Activated CD8-positive, alpha-beta memory T cell treated with anti-CD3 and anti-CD28 coated beads, Interleukin-2, amount 10 ng/mL, durations not matched to agents 7 days and 5 days (primary cell): ENCODE measurements at regions not wholly inside any gene's neighbourhood (a gene's known extent, or its start where the extent isn't known, plus 50 kb on each side); places are given as distances from the start of the nearest gene placed in this dataset.

Source experiments
- ATAC-seq: fragments of 150-1000 bp; cut with Tn5 transposase; one replicate; pipeline ENCODE4 v1.10.0; 2021; ENCODE audit warnings: moderate library complexity
- CTCF ChIA-PET: fragments of 350-600 bp; sonication (Branson Sonifier 250); formaldehyde crosslinking; loops from one replicate; lab custom pipeline; 2021; ENCODE audit warnings: antibody characterized with exemption; lab: Charles Lee
- DNase-seq: peaks from one replicate; pipeline ENCODE4 v3.0.0-alpha.2; 2020
- H3K27ac Mint-ChIP-seq: one replicate; pipeline ENCODE4 v1.8.0; 2021; ENCODE audit warnings: mild to moderate bottlenecking, mixed read lengths
- H3K27me3 Mint-ChIP-seq: one replicate; pipeline ENCODE4 v1.8.0; 2021; ENCODE audit warnings: mixed read lengths
- H3K36me3 Mint-ChIP-seq: one replicate; pipeline ENCODE4 v1.8.0; 2021; ENCODE audit warnings: mild to moderate bottlenecking, mixed read lengths
- H3K4me1 Mint-ChIP-seq: one replicate; pipeline ENCODE4 v1.8.0; 2021; ENCODE audit warnings: mixed read lengths
- H3K4me3 Mint-ChIP-seq: one replicate; pipeline ENCODE4 v1.8.0; 2021; ENCODE audit warnings: mild to moderate bottlenecking, moderate library complexity, mixed read lengths
- H3K9me3 Mint-ChIP-seq: one replicate; pipeline ENCODE4 v1.8.0; 2022; ENCODE audit warnings: low read depth, mixed read lengths

DNA sequence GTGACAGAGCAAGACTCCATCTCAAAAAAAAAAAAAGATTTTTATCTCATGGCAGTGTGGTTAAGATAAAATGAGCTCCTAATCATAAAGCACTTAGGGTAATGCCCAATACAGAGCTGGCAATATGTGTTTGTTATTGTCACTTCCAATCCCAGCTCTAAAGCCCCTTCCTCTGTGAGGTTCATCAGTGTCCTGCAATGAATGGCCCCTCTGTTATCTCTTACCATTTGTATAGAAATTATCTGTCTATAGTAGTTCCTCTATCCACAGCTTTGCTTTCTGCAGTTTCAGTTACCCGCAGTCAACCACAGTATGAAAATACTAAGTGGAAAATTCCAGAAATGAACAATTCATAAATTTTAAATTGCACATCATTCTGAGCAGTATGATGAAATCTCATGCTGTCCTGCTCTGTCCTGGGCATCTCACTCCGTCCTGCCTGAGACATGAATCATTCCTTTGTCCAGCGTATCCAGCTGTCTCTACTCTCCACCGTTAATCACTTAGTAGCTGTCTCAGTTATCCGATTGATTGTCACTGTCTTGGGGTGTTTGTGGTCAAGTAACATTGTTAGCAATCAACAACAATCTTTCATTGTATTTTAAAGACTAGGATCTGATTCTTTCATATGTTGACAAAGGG, 50.2 kb upstream of the DNAH14 start:
- H3K36me3 Mint-ChIP-seq: no peaks in the 10 kb centered on the region
- peaks cover 19% of the 10 kb centered on the region for H3K27me3 Mint-ChIP-seq
- H3K4me1 Mint-ChIP-seq: no peaks in the 10 kb centered on the region
- no peak overlapping the region for H3K4me3 Mint-ChIP-seq
- H3K27ac Mint-ChIP-seq: no peak overlapping the region
- no peaks in the 10 kb centered on the region for H3K9me3 Mint-ChIP-seq
- DNase-seq: no peak
- ATAC-seq: no peak
- CTCF ChIA-PET: interaction anchor here (0.9 to 1.1 kb wide), 2 partner anchors 8 to 365 kb away, joined by 3 to 5 read pairs; no protein-coding TSS in a partner anchor
